HG03521 (cell line): ENCODE measurements at regions not wholly inside any gene's neighbourhood (a gene's known extent, or its start where the extent isn't known, plus 50 kb on each side); places are given as distances from the start of the nearest gene placed in this dataset.

Experiments
- ATAC-seq: cut with Tn5 transposase; IDR thresholded peaks from one replicate; pipeline ENCODE4 v1.9.1; 2021; ENCODE audit warnings: mild to moderate bottlenecking, moderate library complexity; ENCODE audit not compliant: unreplicated experiment

DNA sequence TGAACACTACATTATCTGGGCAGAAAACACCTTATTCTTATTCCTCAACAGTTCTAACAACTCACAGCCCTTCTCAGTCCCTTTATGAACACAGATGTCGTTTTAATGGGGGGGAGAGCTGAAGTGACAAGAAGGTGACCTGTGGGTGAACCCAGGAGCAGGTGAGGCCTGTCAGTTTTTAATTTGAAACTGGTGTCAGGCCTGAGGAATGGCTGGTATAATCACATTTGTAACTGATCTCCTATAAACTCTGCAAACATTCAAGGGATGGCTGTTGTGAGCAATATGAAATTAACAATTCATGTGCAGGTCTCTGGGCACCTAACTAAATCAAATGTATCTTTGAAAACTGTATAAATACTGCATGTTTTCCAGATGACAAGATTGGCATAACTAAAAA, 362.1 kb upstream of the NR5A2 start:
- no peak for ATAC-seq

GRCh38 chr1:199667089-199667488, 360.4 kb upstream of the NR5A2 start:
- no peak for ATAC-seq

DNA sequence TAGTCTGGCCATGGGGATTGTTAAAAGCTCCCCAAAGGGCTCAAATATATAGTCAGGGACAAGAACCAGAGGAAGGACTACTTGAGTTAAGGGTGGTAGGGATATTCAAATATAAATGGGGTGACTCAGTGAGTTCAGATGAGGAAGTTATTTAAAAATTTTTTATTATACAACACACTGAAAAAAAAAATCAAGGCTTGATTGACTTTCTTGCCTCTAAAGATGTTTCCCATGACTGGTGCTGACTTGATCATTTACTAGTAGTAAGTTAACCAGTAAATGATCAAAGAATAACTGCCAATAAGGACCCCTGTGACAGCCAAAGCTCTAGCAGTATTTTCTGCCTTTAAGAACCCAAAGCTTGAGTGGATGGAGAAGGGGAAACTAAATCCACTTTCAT, 357.6 kb upstream of the NR5A2 start:
- ATAC-seq = no peak

DNA sequence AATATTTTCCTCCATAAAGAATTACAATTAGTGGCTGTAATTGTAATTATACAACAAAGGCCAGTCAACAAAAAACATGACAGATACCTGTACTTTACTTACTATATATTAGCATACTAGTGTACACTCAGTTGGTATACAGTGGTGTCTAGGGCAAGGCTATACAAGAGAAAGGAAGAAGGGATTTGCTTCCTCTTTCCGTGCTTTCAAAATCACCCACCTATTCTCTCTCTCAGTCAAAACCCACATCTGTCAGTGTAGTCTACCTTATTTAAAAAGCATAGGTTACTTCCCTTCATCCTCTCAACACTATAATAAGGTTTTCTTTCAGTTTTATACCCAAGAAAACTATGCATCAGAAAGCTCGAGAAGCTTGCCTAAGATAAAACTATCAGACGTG, 355.8 kb upstream of the NR5A2 start:
- no peak for ATAC-seq

GRCh38 chr1:199675937-199676336, 351.6 kb upstream of the NR5A2 start:
- no peak for ATAC-seq

DNA sequence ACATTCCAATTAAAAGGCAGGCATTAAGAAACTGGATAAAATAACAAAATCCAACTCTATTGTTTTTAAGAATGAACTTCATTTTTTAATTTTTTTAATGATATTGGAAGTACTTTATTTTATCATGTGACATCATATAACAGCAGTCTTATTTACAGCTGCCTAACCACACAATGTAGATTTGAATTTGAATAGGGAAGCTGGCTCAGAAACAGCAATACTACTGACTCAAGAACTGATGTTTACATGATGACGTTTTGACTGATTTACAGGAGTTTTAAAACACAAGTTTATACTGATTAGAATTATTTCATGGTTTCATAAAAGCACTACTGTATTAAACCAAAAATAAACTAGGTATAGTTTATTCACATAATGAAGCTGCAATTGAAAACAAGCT, 348.7 kb upstream of the NR5A2 start:
- no peak for ATAC-seq

- no peak for ATAC-seq
These were observed 345.4 kb upstream of the NR5A2 start for GRCh38 chr1:199682081-199682480.

- ATAC-seq = peak; percentile 94
These were observed 342.7 kb upstream of the NR5A2 start for GRCh38 chr1:199684686-199685273.

- ATAC-seq = no peak
These were observed 342.1 kb upstream of the NR5A2 start for GRCh38 chr1:199685369-199685768.

DNA sequence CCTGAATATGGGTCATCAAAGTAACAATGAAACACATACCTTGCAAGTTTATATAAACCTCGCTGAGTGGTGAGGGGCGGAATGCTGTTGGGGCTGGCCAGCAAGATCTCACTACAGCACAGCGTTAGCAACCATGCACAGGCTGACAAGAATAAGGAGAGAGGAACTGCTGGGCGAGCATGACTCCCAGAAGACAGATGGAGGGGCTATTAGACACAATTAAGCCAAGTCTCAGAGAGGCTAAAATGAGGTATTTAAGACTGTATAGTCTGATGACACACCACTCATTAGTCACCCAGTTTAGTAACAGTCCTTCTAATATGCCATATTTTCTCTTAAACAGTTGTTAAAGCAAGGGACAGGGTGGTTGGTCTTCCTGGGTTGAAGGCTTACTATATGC, 340.2 kb upstream of the NR5A2 start:
- no peak for ATAC-seq

DNA sequence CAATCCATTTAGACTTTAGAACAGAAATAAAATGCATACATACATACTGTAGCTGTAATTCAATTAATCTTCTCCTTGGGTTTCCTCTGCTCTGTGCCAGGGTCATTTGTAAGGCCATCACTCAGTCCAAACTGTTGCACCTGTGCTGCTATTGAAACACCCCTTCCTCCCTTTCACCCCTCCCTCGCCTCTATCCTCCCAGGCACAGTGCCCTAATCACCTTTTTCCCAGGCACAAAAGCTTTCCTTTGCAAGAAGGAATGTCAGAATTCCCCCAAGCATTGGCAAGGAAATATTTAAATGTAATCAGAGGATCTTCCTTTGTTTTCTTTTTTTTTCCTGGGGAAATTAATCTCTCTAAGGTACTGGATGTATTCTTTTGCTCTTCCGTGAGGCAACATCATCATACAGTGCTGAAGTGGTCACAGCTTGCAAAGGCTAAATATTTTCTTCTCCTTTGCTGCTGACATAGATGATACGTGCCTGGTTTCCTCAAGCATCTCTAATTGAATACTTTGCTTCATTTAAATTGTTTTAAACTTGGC, 339.3 kb upstream of the NR5A2 start:
- ATAC-seq = no peak

DNA sequence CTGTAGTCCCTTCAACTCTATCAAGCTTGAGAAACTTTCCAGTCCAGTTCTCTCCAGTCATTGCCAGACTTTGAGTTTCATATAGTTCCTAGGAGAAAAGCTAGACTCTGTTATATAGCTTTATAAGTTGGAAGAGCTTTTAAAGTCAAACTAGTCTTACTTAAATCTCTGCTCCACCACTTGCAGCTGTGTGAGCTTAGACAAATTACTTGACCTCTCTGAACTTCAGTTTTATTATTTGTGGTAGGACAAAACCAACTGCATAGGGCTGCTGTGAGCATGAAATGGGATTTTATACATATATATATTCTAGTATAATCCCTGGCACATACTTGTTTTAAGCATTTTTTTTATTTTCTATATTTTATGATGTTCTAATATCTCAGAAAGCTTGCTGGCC, 338.7 kb upstream of the NR5A2 start:
- ATAC-seq = no peak

DNA sequence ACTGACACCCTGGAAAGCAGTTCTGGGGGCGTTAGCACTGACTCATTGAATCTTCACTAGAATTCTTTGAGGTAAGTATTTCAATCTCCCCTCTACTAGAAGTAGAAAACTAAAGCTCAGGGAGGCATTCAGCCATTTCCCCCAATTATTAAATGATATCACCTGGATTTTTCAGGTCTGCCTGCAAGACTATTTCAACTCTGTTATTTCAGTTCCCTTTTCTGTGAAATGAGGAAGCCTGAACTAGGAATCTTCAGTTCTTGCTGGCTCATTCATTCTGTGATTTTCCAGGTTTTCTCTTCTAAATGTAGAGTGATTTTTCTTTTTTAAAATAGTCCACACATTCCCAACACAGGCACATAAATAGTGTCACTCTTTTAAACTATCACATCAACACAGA, 337.0 kb upstream of the NR5A2 start:
- ATAC-seq = no peak

GRCh38 chr1:199691540-199691939, 336.0 kb upstream of the NR5A2 start:
- ATAC-seq = no peak

DNA sequence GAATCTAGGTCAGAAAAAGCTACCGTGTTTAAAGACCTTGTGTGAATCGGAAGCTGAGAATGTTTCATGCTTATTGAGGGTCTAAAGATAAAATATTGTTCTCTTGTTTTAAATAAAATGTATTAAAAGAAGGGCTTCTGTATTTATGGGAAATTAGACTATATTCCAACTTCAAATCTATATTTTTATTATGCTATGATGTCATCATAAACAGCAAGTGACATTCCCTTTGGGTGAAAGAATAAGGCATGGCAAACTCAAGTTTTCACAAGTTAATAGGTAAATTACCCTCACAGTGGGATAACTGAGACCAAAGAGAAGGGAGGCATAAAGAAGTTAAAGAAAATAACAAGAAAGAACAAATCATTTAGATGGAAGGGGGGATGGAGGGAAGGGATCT, 333.8 kb upstream of the NR5A2 start:
- no peak for ATAC-seq

- no peak for ATAC-seq
These were observed 331.3 kb upstream of the NR5A2 start for GRCh38 chr1:199696225-199696624.

DNA sequence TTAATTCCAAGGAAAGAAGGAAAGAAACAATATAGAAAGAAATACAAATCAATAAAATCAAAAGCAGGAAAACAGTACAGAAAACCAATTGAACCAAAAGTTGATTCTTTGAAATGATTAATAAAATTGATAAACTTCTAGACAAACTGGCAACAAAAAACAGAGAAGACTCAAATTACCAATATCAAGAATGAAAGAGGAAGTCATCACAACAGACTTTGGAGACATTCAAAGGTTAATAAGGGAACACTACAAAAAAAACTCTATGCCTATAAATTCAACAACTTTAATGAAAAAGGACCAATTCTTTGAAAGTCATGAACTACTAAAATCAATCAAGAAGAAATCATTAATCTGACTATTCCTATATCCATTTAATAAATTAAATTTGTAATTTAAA, 329.3 kb upstream of the NR5A2 start:
- no peak for ATAC-seq

- no peak for ATAC-seq
These were observed 327.0 kb upstream of the NR5A2 start for GRCh38 chr1:199700551-199700950.

DNA sequence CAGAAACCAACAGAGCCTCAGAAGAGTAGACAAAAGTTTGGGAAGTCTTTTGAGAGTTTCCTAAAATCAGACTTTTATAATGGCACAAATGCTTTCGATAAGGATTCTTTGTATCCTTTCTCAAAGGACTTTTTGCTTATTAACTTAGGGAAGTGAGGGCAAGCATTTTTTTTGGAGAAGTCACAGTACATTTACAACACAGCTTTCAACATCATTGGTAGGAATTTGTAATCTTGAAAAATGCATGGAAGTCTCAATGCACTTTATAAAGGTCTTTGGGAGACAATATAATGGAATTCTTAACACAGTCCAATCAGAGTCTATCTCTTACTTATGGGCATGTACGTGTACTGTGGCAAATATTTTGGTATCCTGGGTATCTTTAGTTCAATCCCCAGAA, 325.8 kb upstream of the NR5A2 start:
- no peak for ATAC-seq

DNA sequence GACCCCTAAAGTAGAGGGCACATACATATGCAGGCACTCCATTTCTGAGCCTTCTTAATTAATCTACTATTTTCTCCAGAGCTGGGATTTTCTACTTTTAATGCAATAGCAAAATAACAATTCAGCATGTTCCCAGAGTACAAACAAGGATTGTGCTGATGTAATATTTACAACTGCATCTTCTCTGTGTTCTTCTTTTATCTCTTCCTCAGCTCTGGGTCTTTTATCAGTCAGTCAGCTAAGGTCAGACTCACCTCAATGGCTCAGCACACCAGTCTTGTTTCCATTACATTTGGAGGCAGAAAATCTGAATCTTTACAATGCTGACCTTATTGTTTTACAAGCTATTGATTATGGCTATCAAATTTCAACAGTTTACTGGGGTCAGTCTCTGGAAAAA, 323.3 kb upstream of the NR5A2 start:
- ATAC-seq = no peak

- no peak for ATAC-seq
These were observed 321.7 kb upstream of the NR5A2 start for GRCh38 chr1:199705825-199706224.

- no peak for ATAC-seq
These were observed 320.5 kb upstream of the NR5A2 start for GRCh38 chr1:199706826-199707606.

DNA sequence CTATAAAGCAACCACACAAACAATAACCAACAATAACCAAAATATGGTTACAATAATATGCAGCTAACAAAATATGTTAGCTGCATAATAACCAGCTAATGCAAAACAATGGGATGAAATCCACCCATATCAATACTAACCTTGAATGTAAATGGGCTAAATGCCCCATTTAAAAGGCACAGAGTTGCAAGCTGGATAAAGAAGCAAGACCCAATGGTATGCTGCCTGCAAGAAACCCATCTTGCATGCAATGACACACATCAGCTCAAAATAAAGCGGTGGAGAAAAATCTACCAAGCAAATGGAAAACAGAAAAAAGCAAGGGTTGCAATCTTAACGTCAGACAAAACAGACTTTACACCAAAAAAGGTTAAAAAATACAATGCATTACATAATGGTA, 316.5 kb upstream of the NR5A2 start:
- ATAC-seq = no peak
